IPS-15b (cell line): ENCODE measurements at regions not wholly inside any gene's neighbourhood (a gene's known extent, or its start where the extent isn't known, plus 50 kb on each side); places are given as distances from the start of the nearest gene placed in this dataset.

Source experiments
- H3K27me3 ChIP-seq: one replicate; pipeline ENCODE4 v1.6.1; 2013; ENCODE audit warnings: low read length; ENCODE audit not compliant: control insufficient read depth, insufficient read depth
- H3K36me3 ChIP-seq: one replicate; pipeline ENCODE4 v1.6.1; 2013; ENCODE audit warnings: low read length; ENCODE audit not compliant: control insufficient read depth, insufficient read depth
- H3K4me1 ChIP-seq: one replicate; pipeline ENCODE4 v1.6.1; 2013; ENCODE audit warnings: mild to moderate bottlenecking, low read length; ENCODE audit not compliant: control insufficient read depth, insufficient read depth
- H3K4me3 ChIP-seq: one replicate; pipeline ENCODE4 v1.5.1; 2013; ENCODE audit warnings: low read depth, low read length
- H3K9ac ChIP-seq: one replicate; pipeline ENCODE4 v1.6.1; 2013; ENCODE audit warnings: low read depth, mild to moderate bottlenecking, low read length
- H3K9me3 ChIP-seq: one replicate; pipeline ENCODE4 v1.6.1; 2013; ENCODE audit warnings: mild to moderate bottlenecking, low read length; ENCODE audit not compliant: control insufficient read depth, insufficient read depth

- Histone ChIP-seq H3K9me3 (no peaks in the 10 kb centered on the region), H3K36me3 (no peaks in the 10 kb centered on the region), H3K4me3 (no peak overlapping the region), H3K4me1 (no peaks in the 10 kb centered on the region), H3K9ac (no peak overlapping the region), H3K27me3 (no peaks in the 10 kb centered on the region)
Measured at GRCh38 chr17:72287586-72287985, 166.8 kb downstream of the SOX9 start.

- Histone ChIP-seq H3K27me3 (peaks cover 4% of the 10 kb centered on the region), H3K9me3 (no peaks in the 10 kb centered on the region), H3K9ac (no peak overlapping the region), H3K36me3 (no peaks in the 10 kb centered on the region), H3K4me3 (no peak overlapping the region), H3K4me1 (no peaks in the 10 kb centered on the region)
Measured at GRCh38 chr17:72294487-72294893, 173.7 kb downstream of the SOX9 start.

DNA sequence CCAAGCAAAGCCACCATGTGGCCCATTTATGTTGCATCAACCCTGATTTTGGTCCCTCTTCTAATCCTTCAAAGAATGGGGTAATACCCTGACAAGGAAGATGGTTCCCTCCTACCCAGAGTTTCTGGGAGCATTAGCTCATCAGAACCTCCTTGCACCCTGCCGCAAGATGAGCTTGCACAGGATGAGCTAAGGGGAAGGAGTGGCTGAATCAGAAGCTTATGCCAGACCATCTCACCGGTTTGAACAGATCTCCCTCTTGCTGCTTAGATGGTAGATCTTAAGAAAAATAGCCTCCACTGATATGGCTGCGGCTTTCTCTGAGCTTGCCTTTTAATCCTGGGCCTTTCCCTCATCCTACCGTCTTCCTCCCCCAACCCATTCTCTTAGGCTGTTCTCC lies 175.1 kb downstream of the SOX9 start:
- Histone ChIP-seq H3K9me3 (no peaks in the 10 kb centered on the region), H3K9ac (no peak overlapping the region), H3K36me3 (no peaks in the 10 kb centered on the region), H3K4me3 (no peak overlapping the region), H3K27me3 (peaks cover 4% of the 10 kb centered on the region), H3K4me1 (no peaks in the 10 kb centered on the region)

DNA sequence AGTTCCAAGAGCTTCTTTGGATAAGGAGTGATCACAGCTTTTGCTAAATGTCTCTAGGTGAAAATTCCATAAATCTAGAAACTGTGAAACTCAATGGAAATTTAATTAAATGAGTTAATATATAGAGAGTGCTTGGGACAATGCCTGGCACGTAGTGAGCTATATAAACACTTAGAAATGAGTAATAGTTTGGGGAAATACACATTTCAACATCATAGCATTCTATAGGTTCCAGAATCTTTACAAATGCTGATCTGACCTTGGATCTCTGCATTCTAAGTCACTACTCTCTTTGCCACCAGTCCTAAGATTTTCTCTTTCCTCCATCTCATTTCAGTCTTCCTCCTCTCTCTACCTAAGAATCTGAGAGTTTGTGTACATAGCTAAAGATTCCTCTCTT lies 175.6 kb downstream of the SOX9 start:
- H3K27me3 ChIP-seq: peaks cover 4% of the 10 kb centered on the region
- no peaks in the 10 kb centered on the region for H3K4me1 ChIP-seq
- no peaks in the 10 kb centered on the region for H3K9me3 ChIP-seq
- no peaks in the 10 kb centered on the region for H3K36me3 ChIP-seq
- no peak overlapping the region for H3K4me3 ChIP-seq
- H3K9ac ChIP-seq: no peak overlapping the region

- H3K4me3 ChIP-seq: no peak overlapping the region
- no peaks in the 10 kb centered on the region for H3K4me1 ChIP-seq
- H3K36me3 ChIP-seq: no peaks in the 10 kb centered on the region
- H3K9ac ChIP-seq: no peak overlapping the region
- H3K9me3 ChIP-seq: no peaks in the 10 kb centered on the region
- H3K27me3 ChIP-seq: peaks cover 4% of the 10 kb centered on the region
Measured at GRCh38 chr17:72297326-72298115, 176.7 kb downstream of the SOX9 start.

- Histone ChIP-seq H3K9ac (no peak overlapping the region), H3K4me1 (no peaks in the 10 kb centered on the region), H3K4me3 (no peak overlapping the region), H3K27me3 (peaks cover 4% of the 10 kb centered on the region), H3K36me3 (no peaks in the 10 kb centered on the region), H3K9me3 (no peaks in the 10 kb centered on the region)
Measured at GRCh38 chr17:72299100-72299499, 178.3 kb downstream of the SOX9 start.

DNA sequence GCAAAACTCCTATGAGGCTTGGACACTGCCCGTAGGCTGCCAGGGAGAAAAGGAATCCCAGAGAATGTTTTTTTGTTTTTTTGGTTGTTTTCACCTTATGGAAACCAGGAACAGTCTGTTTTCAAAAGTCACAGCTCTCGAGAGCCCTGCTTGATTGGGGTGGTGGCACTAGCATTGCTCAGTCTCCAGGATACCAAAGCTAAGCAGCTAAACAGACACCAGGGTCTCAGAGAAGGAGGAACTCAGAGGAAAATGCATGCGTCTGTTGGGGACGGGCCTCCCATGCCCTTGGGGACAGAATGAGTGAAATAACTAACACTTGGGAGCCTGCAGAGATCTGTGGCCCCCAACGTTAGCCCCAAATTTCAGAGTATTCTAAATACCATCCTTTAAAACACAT lies 178.8 kb downstream of the SOX9 start:
- H3K36me3 ChIP-seq: no peaks in the 10 kb centered on the region
- no peaks in the 10 kb centered on the region for H3K4me1 ChIP-seq
- H3K9me3 ChIP-seq: no peaks in the 10 kb centered on the region
- H3K27me3 ChIP-seq: peaks cover 4% of the 10 kb centered on the region
- no peak overlapping the region for H3K9ac ChIP-seq
- no peak overlapping the region for H3K4me3 ChIP-seq

GRCh38 chr17:72301887-72302286 lies 181.1 kb downstream of the SOX9 start:
- Histone ChIP-seq H3K36me3 (no peaks in the 10 kb centered on the region), H3K9ac (no peak overlapping the region), H3K27me3 (no peaks in the 10 kb centered on the region), H3K4me1 (no peaks in the 10 kb centered on the region), H3K4me3 (no peak overlapping the region), H3K9me3 (no peaks in the 10 kb centered on the region)

DNA sequence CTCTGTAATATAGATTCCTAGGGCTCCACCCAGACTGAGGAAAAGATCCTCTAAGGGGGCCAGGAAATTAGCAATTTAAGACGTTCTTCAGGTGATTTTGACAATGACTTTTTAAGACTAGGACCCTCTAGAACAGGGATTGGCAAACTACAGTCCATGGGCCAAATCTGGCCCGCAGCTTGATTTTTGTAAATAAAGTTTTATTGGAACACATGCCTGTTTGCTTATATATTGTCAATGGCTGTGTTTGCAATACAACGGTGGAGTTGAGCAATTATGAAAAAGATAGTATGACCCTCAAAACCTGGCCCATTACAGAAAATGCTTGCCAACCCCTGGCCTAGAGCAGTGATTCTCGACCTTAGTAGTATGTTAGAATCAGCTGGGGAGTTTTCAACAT lies 181.9 kb downstream of the SOX9 start:
- no peaks in the 10 kb centered on the region for H3K9me3 ChIP-seq
- H3K4me1 ChIP-seq: no peaks in the 10 kb centered on the region
- H3K4me3 ChIP-seq: no peak overlapping the region
- no peaks in the 10 kb centered on the region for H3K27me3 ChIP-seq
- H3K36me3 ChIP-seq: no peaks in the 10 kb centered on the region
- no peak overlapping the region for H3K9ac ChIP-seq

GRCh38 chr17:72303787-72304733 lies 183.2 kb downstream of the SOX9 start:
- H3K36me3 ChIP-seq: no peaks in the 10 kb centered on the region
- H3K9ac ChIP-seq: no peak overlapping the region
- H3K4me3 ChIP-seq: no peak overlapping the region
- H3K4me1 ChIP-seq: no peaks in the 10 kb centered on the region
- no peaks in the 10 kb centered on the region for H3K9me3 ChIP-seq
- H3K27me3 ChIP-seq: no peaks in the 10 kb centered on the region

- no peak overlapping the region for H3K4me3 ChIP-seq
- no peaks in the 10 kb centered on the region for H3K9me3 ChIP-seq
- no peaks in the 10 kb centered on the region for H3K27me3 ChIP-seq
- H3K36me3 ChIP-seq: no peaks in the 10 kb centered on the region
- H3K4me1 ChIP-seq: no peaks in the 10 kb centered on the region
- H3K9ac ChIP-seq: no peak overlapping the region
Measured at GRCh38 chr17:72304859-72305258, 184.0 kb downstream of the SOX9 start.

GRCh38 chr17:72305472-72305871 lies 184.7 kb downstream of the SOX9 start:
- Histone ChIP-seq H3K4me1 (no peaks in the 10 kb centered on the region), H3K36me3 (no peaks in the 10 kb centered on the region), H3K9ac (no peak overlapping the region), H3K9me3 (no peaks in the 10 kb centered on the region), H3K27me3 (no peaks in the 10 kb centered on the region), H3K4me3 (no peak overlapping the region)
